AG04450 (cell line): ENCODE measurements at regions not wholly inside any gene's neighbourhood (a gene's known extent, or its start where the extent isn't known, plus 50 kb on each side); places are given as distances from the start of the nearest gene placed in this dataset.

ENCODE experiments used
- CTCF ChIA-PET: fragments of 300-600, 350-600 bp; formaldehyde crosslinking; extraction: SDS; loops from one replicate; lab custom pipeline; 2022; ENCODE audit warnings: antibody characterized with exemption, inconsistent platforms; lab: Charles Lee
- POLR2A ChIA-PET: fragments of 350-600 bp; formaldehyde crosslinking; extraction: SDS; loops from one replicate; lab custom pipeline; 2021; ENCODE audit warnings: antibody characterized with exemption, inconsistent platforms; lab: Yijun Ruan, JAX
- DNase-seq: peaks from one replicate; pipeline ENCODE4 v3.0.0-alpha.2; 2011; ENCODE audit warnings: low read depth, low spot score
- H3K27ac ChIP-seq: one replicate; pipeline ENCODE4 v1.5.1; 2012; ENCODE audit warnings: low read depth, low read length, control low read depth
- H3K27me3 ChIP-seq: one replicate; pipeline ENCODE4 v1.6.0; 2012; ENCODE audit warnings: low read length; ENCODE audit not compliant: control insufficient read depth, insufficient read depth
- H3K4me3 ChIP-seq: 2 replicates; pipeline ENCODE4 v1.5.1; 2011; ENCODE audit warnings: mild to moderate bottlenecking, low read depth, low read length, control low read depth
- H3K9me3 ChIP-seq: 2 replicates; pipeline ENCODE4 v1.5.1; 2012; ENCODE audit warnings: low read length; ENCODE audit not compliant: control insufficient read depth, insufficient read depth
- TF ChIP-seq, protein P1 (sequence below): IDR thresholded peaks from 2 replicates; pipeline ENCODE4 v1.5.1; 2011; ENCODE audit warnings: low read depth, low read length, control low read depth, inconsistent platforms

GRCh38 chr17:74094651-74095050 is 108.8 kb upstream of the RPL38 start:
- H3K27me3 ChIP-seq: no peaks in the 10 kb centered on the region
- POLR2A ChIA-PET: no interaction called here
- no peak for DNase-seq
- TF ChIP-seq, protein P1, sequence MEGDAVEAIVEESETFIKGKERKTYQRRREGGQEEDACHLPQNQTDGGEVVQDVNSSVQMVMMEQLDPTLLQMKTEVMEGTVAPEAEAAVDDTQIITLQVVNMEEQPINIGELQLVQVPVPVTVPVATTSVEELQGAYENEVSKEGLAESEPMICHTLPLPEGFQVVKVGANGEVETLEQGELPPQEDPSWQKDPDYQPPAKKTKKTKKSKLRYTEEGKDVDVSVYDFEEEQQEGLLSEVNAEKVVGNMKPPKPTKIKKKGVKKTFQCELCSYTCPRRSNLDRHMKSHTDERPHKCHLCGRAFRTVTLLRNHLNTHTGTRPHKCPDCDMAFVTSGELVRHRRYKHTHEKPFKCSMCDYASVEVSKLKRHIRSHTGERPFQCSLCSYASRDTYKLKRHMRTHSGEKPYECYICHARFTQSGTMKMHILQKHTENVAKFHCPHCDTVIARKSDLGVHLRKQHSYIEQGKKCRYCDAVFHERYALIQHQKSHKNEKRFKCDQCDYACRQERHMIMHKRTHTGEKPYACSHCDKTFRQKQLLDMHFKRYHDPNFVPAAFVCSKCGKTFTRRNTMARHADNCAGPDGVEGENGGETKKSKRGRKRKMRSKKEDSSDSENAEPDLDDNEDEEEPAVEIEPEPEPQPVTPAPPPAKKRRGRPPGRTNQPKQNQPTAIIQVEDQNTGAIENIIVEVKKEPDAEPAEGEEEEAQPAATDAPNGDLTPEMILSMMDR: no peak
- CTCF ChIA-PET: no interaction called here
- no peak overlapping the region for H3K4me3 ChIP-seq
- H3K9me3 ChIP-seq: peaks cover 7% of the 10 kb centered on the region
- H3K27ac ChIP-seq: no peak overlapping the region

DNA sequence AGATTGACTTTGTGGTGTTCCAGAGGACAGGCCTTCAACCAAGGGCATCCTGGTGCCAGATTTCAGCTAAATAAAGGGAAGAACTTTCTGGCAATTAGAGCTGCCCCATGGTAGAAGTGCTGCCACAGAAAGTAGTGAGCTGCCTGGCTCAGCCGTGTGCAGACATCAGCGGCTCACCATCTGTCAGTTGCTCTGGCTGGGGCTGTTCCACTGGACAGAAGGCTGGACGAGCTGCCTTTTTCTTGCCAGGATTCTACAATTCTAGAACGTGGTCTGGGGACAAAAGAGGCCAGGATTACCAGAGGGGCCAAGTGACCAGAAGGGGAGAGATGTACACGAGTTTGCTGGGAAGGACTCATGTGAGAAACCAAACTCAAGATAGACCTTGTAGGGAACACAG is 107.0 kb upstream of the RPL38 start:
- TF ChIP-seq, protein P1: no peak
- Histone ChIP-seq H3K27me3 (no peaks in the 10 kb centered on the region), H3K27ac (no peak overlapping the region), H3K9me3 (peaks cover 14% of the 10 kb centered on the region), H3K4me3 (no peak overlapping the region)
- CTCF ChIA-PET: no interaction called here
- no peak for DNase-seq
- POLR2A ChIA-PET: no interaction called here

DNA sequence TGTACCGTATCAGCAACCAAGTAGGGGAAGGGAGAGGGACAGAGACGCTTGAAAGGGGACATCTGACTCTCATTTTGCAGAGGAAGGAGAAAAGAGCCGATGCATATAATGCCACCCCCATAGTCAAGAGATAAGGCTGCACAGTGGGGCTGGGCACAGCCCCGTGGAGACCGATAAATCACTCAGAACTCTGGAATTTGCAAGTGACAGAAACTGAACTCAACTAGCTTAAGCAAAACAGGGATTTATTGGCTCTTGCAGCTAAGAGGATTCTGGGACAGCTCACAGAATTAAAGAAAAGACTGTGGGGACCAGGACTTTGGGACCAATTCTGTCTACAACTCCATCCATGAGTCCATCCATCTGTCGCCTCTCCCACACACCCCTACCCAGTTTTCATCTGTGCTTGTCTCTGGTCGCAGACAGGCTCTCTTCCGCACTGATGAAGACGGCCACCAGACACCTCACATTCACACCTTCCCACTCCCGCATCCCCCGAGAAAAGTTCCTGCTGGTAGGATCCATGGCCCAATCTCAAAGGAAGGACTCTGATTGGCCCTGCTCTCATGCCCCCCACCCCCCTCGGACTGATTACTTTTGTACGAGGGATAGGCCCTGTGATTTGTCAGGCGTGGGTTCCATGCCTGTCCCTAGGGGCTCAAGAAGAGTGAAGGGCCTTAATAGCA is 105.9 kb upstream of the RPL38 start:
- TF ChIP-seq, protein P1: no peak
- DNase-seq: no peak
- Histone ChIP-seq H3K4me3 (no peak overlapping the region), H3K27ac (no peak overlapping the region), H3K9me3 (peaks cover 20% of the 10 kb centered on the region), H3K27me3 (no peaks in the 10 kb centered on the region)
- POLR2A ChIA-PET: no interaction called here
- CTCF ChIA-PET: no interaction called here

DNA sequence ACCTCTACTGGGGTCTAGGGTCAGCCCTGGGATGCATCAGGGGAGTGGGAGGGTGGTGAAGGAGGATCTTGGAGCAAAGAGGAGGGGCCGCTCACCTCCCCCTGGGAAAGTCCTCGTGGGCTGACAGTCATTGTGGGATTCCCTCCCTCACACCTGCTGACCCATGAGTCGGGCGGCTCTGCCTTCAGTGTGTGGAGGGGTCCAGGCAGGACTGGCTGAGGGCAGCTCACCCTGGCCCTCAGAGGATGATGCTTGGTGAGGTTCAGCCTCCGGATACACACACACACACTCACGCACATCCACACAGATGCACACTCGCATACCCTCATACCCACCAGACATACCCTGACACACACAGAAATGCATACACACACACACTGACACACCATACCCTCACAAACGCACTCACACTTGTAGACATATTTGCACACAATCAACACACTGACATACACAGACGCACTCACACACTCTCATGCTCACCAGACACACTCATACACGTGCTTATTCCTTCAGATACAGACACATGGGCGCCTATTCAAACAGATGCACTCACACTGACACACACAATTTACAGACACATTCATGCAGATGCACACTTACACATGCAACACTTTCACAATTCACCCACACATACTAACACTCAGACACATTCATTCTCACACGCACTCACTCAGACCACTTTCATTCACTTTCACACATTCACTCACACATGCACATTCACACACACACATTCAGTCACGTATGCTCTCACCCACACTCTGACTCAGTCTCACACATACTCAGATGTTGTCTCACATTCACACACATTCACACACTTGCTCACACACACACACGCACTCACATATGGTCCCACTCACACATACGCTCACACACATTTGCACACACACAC is 105.1 kb upstream of the RPL38 start:
- Histone ChIP-seq H3K27ac (no peak overlapping the region), H3K9me3 (peaks cover 17% of the 10 kb centered on the region; the same call in 1 of the 2 replicates), H3K27me3 (no peaks in the 10 kb centered on the region), H3K4me3 (no peak overlapping the region)
- ChIA-PET CTCF (no interaction called here), POLR2A (no interaction called here)
- TF ChIP-seq, protein P1: no peak
- no peak for DNase-seq
